ENCODE measurements at regions not wholly inside any gene's neighbourhood (a gene's known extent, or its start where the extent isn't known, plus 50 kb on each side); places are given as distances from the start of the nearest gene placed in this dataset.
A peak's percentile ranks its signal among the peaks of the same experiment; 100 is the strongest.

- no peak for TF ChIP-seq CTCF (IDR thresholded peaks at IDR 0.05; ENCODE audit: low read depth, low read length, missing control alignments)
- no peak for DNase-seq (ENCODE audit: low read depth)
- no peak overlapping the region for H3K4me3 ChIP-seq (ENCODE audit: low read depth, low read length)
- in situ Hi-C loops (cut with HindIII; ENCODE audit: low sequenced_read_pairs) = no loop called here
These were observed 68.8 kb upstream of the DAB1 start for GRCh38 chr1:57492586-57493226.

GRCh38 chr1:57489358-57490036, 65.6 kb upstream of the DAB1 start:
- peak; percentile 64 for DNase-seq (ENCODE audit: low read depth)
- TF ChIP-seq CTCF (IDR thresholded peaks at IDR 0.05; ENCODE audit: low read depth, low read length, missing control alignments) = no peak
- no peak overlapping the region for H3K4me3 ChIP-seq (ENCODE audit: low read depth, low read length)
- in situ Hi-C loops (cut with HindIII; ENCODE audit: low sequenced_read_pairs) = no loop called here

- in situ Hi-C loops (cut with HindIII; ENCODE audit: low sequenced_read_pairs) = no loop called here
These were observed 61.8 kb upstream of the DAB1 start for GRCh38 chr1:57485643-57486042.

GRCh38 chr1:57483954-57484353, 60.1 kb upstream of the DAB1 start:
- no peak for DNase-seq (ENCODE audit: low read depth)
- in situ Hi-C loops (cut with HindIII; ENCODE audit: low sequenced_read_pairs) = no loop called here
- TF ChIP-seq CTCF (IDR thresholded peaks at IDR 0.05; ENCODE audit: low read depth, low read length, missing control alignments) = no peak
- no peak overlapping the region for H3K4me3 ChIP-seq (ENCODE audit: low read depth, low read length)

More at GRCh38 chr1:57485643-57486042, 61.8 kb upstream of the DAB1 start:
- TF ChIP-seq CTCF (IDR thresholded peaks at IDR 0.05; ENCODE audit: low read depth, low read length, missing control alignments) = no peak
- no peak overlapping the region for H3K4me3 ChIP-seq (ENCODE audit: low read depth, low read length)
- DNase-seq (ENCODE audit: low read depth) = no peak

- TF ChIP-seq CTCF (IDR thresholded peaks at IDR 0.05; ENCODE audit: low read depth, low read length, missing control alignments) = no peak
- in situ Hi-C loops (cut with HindIII; ENCODE audit: low sequenced_read_pairs) = no loop called here
- H3K4me3 ChIP-seq (ENCODE audit: low read depth, low read length) = no peak overlapping the region
- no peak for DNase-seq (ENCODE audit: low read depth)
These were observed 55.6 kb upstream of the DAB1 start for GRCh38 chr1:57479471-57479870.

- DNase-seq (ENCODE audit: low read depth) = no peak
- H3K4me3 ChIP-seq (ENCODE audit: low read depth, low read length) = no peak overlapping the region
- no peak for TF ChIP-seq CTCF (IDR thresholded peaks at IDR 0.05; ENCODE audit: low read depth, low read length, missing control alignments)
- in situ Hi-C loops (cut with HindIII; ENCODE audit: low sequenced_read_pairs) = no loop called here
These were observed 51.5 kb upstream of the DAB1 start for GRCh38 chr1:57475366-57475765.

Measured in astrocyte of the cerebellum (primary cell).